H9 (cell line): ENCODE measurements at regions not wholly inside any gene's neighbourhood (a gene's known extent, or its start where the extent isn't known, plus 50 kb on each side); places are given as distances from the start of the nearest gene placed in this dataset.

Source experiments
- DNase-seq: peaks from one replicate; pipeline ENCODE4 v3.0.0-alpha.2; 2017
- H2AFZ ChIP-seq: one replicate; pipeline ENCODE4 v1.6.1; 2013; ENCODE audit warnings: mild to moderate bottlenecking, low read length, control low read depth, moderate library complexity
- H2AK5ac ChIP-seq: 2 replicates; pipeline ENCODE4 v1.6.1; 2013; ENCODE audit warnings: low read length, control low read depth, mixed read lengths; ENCODE audit not compliant: insufficient read length
- H2BK120ac ChIP-seq: one replicate; pipeline ENCODE4 v1.6.1; 2013; ENCODE audit warnings: low read depth, mild to moderate bottlenecking, low read length, control low read depth, inconsistent platforms; ENCODE audit not compliant: poor library complexity, severe bottlenecking
- H2BK12ac ChIP-seq: 2 replicates; pipeline ENCODE4 v1.6.1; 2013; ENCODE audit warnings: low read length, control low read depth, mixed read lengths, low read depth; ENCODE audit not compliant: insufficient read length
- H2BK15ac ChIP-seq: 2 replicates; pipeline ENCODE4 v1.6.1; 2013; ENCODE audit warnings: low read depth, low read length, control low read depth
- H2BK20ac ChIP-seq: one replicate; pipeline ENCODE4 v1.6.1; 2013; ENCODE audit warnings: low read depth, mild to moderate bottlenecking, low read length, control low read depth, inconsistent platforms; ENCODE audit not compliant: poor library complexity, severe bottlenecking
- H2BK5ac ChIP-seq: 2 replicates; pipeline ENCODE4 v1.6.1; 2013; ENCODE audit warnings: low read length, control low read depth, mixed read lengths; ENCODE audit not compliant: insufficient read length
- H3K14ac ChIP-seq: 2 replicates; pipeline ENCODE4 v1.6.1; 2013; ENCODE audit warnings: low read length, control low read depth; ENCODE audit not compliant: insufficient read depth
- H3K18ac ChIP-seq: 2 replicates; pipeline ENCODE4 v1.6.1; 2013; ENCODE audit warnings: low read depth, mild to moderate bottlenecking, mixed read lengths, low read length, control low read depth; ENCODE audit not compliant: insufficient read length
- H3K23ac ChIP-seq: 2 replicates; pipeline ENCODE4 v1.6.1; 2013; ENCODE audit warnings: low read length, control low read depth, mixed read lengths, low read depth; ENCODE audit not compliant: insufficient read length
- H3K23me2 ChIP-seq: 2 replicates; pipeline ENCODE4 v1.6.1; 2013; ENCODE audit warnings: low read depth, mild to moderate bottlenecking, mixed read lengths, low read length, control low read depth; ENCODE audit not compliant: insufficient read length, poor library complexity, severe bottlenecking
- H3K27ac ChIP-seq: 2 replicates; pipeline ENCODE4 v1.5.1; 2013; ENCODE audit warnings: low read length, control low read depth, mixed read lengths, low read depth; ENCODE audit not compliant: insufficient read length
- H3K27me3 ChIP-seq: 2 replicates; pipeline ENCODE4 v1.6.1; 2013; ENCODE audit warnings: low read length, control low read depth, inconsistent platforms; ENCODE audit not compliant: insufficient read depth
- H3K4ac ChIP-seq: 2 replicates; pipeline ENCODE4 v1.6.1; 2013; ENCODE audit warnings: low read depth, mild to moderate bottlenecking, control low read depth, inconsistent platforms, low read length, moderate library complexity
- H3K4me1 ChIP-seq: 2 replicates; pipeline ENCODE4 v1.6.1; 2013; ENCODE audit warnings: low read length, control low read depth, inconsistent platforms; ENCODE audit not compliant: insufficient read depth
- H3K4me2 ChIP-seq: 2 replicates; pipeline ENCODE4 v1.6.1; 2013; ENCODE audit warnings: low read length, control low read depth, mixed read lengths; ENCODE audit not compliant: insufficient read length, insufficient read depth
- H3K56ac ChIP-seq: 2 replicates; pipeline ENCODE4 v1.6.1; 2013; ENCODE audit warnings: low read depth, mild to moderate bottlenecking, mixed read lengths, low read length, control low read depth; ENCODE audit not compliant: insufficient read length
- H3K79me1 ChIP-seq: 2 replicates; pipeline ENCODE4 v1.6.1; 2013; ENCODE audit warnings: low read depth, mild to moderate bottlenecking, moderate library complexity, low read length, control low read depth, inconsistent platforms; ENCODE audit not compliant: insufficient read depth, poor library complexity, severe bottlenecking
- H3K79me2 ChIP-seq: 2 replicates; pipeline ENCODE4 v1.6.1; 2013; ENCODE audit warnings: low read length, control low read depth, inconsistent platforms; ENCODE audit not compliant: insufficient read depth
- H3K9ac ChIP-seq: 2 replicates; pipeline ENCODE4 v1.6.1; 2013; ENCODE audit warnings: low read length, control low read depth, mixed read lengths; ENCODE audit not compliant: insufficient read length; ENCODE audit errors: extremely low read depth
- H3K9me3 ChIP-seq: one replicate; pipeline ENCODE4 v1.6.1; 2013; ENCODE audit warnings: low read depth, low read length, inconsistent platforms; ENCODE audit not compliant: control insufficient read depth
- H3T11ph ChIP-seq: one replicate; pipeline ENCODE4 v1.6.1; 2013; ENCODE audit warnings: mild to moderate bottlenecking, low read length, control low read depth, inconsistent platforms
- H4K20me1 ChIP-seq: one replicate; pipeline ENCODE4 v1.6.1; 2013; ENCODE audit not compliant: control insufficient read depth, insufficient read length, insufficient read depth
- H4K5ac ChIP-seq: 2 replicates; pipeline ENCODE4 v1.6.1; 2013; ENCODE audit warnings: low read depth, mild to moderate bottlenecking, mixed read lengths, low read length, control low read depth; ENCODE audit not compliant: insufficient read length
- H4K8ac ChIP-seq: replicated peaks from 2 replicates; pipeline ENCODE4 v1.6.1; 2013; ENCODE audit warnings: low read length, control low read depth, mixed read lengths, low read depth; ENCODE audit not compliant: insufficient read length
- H4K91ac ChIP-seq: 2 replicates; pipeline ENCODE4 v1.6.1; 2013; ENCODE audit warnings: low read depth, mild to moderate bottlenecking, moderate library complexity, mixed read lengths, low read length, control low read depth; ENCODE audit not compliant: insufficient read length
- H3K27ac Mint-ChIP-seq, 3 experiments: 2 replicates in 2 of 3; 3 replicates in 1 of 3; pipeline ENCODE4 v1.8.0; 2020 to 2021; ENCODE audit warnings: mixed read lengths in 3 of 3, mild to moderate bottlenecking in 1 of 3, moderate library complexity in 1 of 3
- H3K27me3 Mint-ChIP-seq: 2 replicates; pipeline ENCODE4 v1.8.0; 2021; ENCODE audit warnings: low read depth, mild to moderate bottlenecking, moderate library complexity, mixed read lengths
- H3K36me3 Mint-ChIP-seq, 3 experiments: 2 replicates in 2 of 3; 3 replicates in 1 of 3; pipeline ENCODE4 v1.8.0; 2020 to 2021; ENCODE audit warnings: low read depth in 3 of 3, mixed read lengths in 3 of 3; ENCODE audit not compliant: insufficient read depth in 1 of 3
- H3K4me1 Mint-ChIP-seq, 2 experiments: 2 replicates each; pipeline ENCODE4 v1.8.0; 2020; ENCODE audit warnings: mixed read lengths in 2 of 2
- H3K4me3 Mint-ChIP-seq, 2 experiments: 2 replicates in 1 of 2; 3 replicates in 1 of 2; pipeline ENCODE4 v1.8.0; 2020 to 2021; ENCODE audit warnings: mild to moderate bottlenecking in 2 of 2, mixed read lengths in 2 of 2, moderate library complexity in 1 of 2
- H3K9me3 Mint-ChIP-seq, 2 experiments: 2 replicates in 1 of 2; 3 replicates in 1 of 2; pipeline ENCODE4 v1.8.0; 2020; ENCODE audit warnings: mild to moderate bottlenecking in 2 of 2, mixed read lengths in 2 of 2, moderate library complexity in 1 of 2
- WGBS: extraction: QIAGEN DNeasy Blood & Tissue Kit; methylation state at CpG from one replicate; pipeline ENCODE4 v1.1.7; 2013; ENCODE audit warnings: missing lambda C conversion rate, low lambda C conversion rate, mixed read lengths; ENCODE audit not compliant: insufficient read length; ENCODE audit errors: extremely low coverage; 5-methylcytosine and 5-hydroxymethylcytosine counted together
- TF ChIP-seq, protein P1 (sequence below): fragments of 200-600 bp; sonication (generic); conservative IDR thresholded peaks from 3 replicates; pipeline ENCODE4 v1.8.0; 2021; ENCODE audit warnings: antibody characterized with exemption, mild to moderate bottlenecking

DNA sequence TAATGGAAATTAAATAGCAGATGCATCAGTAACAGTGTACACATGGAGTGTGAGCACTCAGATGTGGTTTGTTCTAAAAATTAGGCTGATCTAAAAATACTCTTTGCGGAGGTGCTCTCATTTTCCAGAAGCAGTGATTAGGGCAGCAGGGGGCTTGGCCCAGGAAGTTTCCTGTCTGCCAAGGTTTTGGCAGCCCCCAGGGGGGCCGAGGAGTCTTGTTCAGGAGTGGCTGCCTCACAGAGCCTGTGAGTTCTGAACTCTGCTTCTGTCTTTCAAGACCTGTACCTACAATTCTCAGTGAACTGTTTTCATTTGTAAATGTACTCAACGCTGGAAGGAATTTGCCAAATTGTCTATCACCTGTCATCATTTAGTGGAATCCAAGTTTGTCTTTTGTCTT is 388.4 kb upstream of the CDH11 start:
- Histone ChIP-seq H4K5ac (no peak overlapping the region), H4K91ac (no peak overlapping the region), H3T11ph (no peak overlapping the region), H4K20me1 (no peaks in the 10 kb centered on the region), H3K9me3 (no peaks in the 10 kb centered on the region), H3K4me2 (no peak overlapping the region), H3K79me1 (no peaks in the 10 kb centered on the region), H3K27ac (no peak overlapping the region), H2AFZ (no peak overlapping the region), H2BK120ac (no peak overlapping the region), H3K23me2 (no peaks in the 10 kb centered on the region), H3K27me3 (no peaks in the 10 kb centered on the region), H4K8ac (no peak overlapping the region), H2BK15ac (no peak overlapping the region), H3K9ac (no peak overlapping the region), H3K56ac (no peak overlapping the region), H3K4me1 (no peaks in the 10 kb centered on the region; the same call in 1 of the 2 replicates), H2BK5ac (no peak overlapping the region), H3K23ac (no peak overlapping the region), H3K18ac (no peak overlapping the region), H3K79me2 (no peaks in the 10 kb centered on the region), H2AK5ac (no peak overlapping the region), H3K4ac (no peak overlapping the region), H2BK20ac (no peak overlapping the region), H3K14ac (no peak overlapping the region), H2BK12ac (no peak overlapping the region)
- TF ChIP-seq, protein P1, sequence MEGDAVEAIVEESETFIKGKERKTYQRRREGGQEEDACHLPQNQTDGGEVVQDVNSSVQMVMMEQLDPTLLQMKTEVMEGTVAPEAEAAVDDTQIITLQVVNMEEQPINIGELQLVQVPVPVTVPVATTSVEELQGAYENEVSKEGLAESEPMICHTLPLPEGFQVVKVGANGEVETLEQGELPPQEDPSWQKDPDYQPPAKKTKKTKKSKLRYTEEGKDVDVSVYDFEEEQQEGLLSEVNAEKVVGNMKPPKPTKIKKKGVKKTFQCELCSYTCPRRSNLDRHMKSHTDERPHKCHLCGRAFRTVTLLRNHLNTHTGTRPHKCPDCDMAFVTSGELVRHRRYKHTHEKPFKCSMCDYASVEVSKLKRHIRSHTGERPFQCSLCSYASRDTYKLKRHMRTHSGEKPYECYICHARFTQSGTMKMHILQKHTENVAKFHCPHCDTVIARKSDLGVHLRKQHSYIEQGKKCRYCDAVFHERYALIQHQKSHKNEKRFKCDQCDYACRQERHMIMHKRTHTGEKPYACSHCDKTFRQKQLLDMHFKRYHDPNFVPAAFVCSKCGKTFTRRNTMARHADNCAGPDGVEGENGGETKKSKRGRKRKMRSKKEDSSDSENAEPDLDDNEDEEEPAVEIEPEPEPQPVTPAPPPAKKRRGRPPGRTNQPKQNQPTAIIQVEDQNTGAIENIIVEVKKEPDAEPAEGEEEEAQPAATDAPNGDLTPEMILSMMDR = no peak
- H3K4me3 Mint-ChIP-seq = no peak overlapping the region
- peaks cover 8 to 9% of the 10 kb centered on the region in 2 experiments for H3K4me1 Mint-ChIP-seq
- no peaks in the 10 kb centered on the region; the same call in 1 of the 2 replicates for H3K27me3 Mint-ChIP-seq
- H3K36me3 Mint-ChIP-seq = no peaks in the 10 kb centered on the region
- no peak for DNase-seq
- no peaks in the 10 kb centered on the region; a peak in 2 of 5 replicates for H3K9me3 Mint-ChIP-seq
- H3K27ac Mint-ChIP-seq = no peak overlapping the region
- WGBS = no CpG with 5 or more reads among the region's 3 CpGs
